ENCODE measurements at regions not wholly inside any gene's neighbourhood (a gene's known extent, or its start where the extent isn't known, plus 50 kb on each side); places are given as distances from the start of the nearest gene placed in this dataset.
A peak's percentile ranks its signal among the peaks of the same experiment; 100 is the strongest.

DNA sequence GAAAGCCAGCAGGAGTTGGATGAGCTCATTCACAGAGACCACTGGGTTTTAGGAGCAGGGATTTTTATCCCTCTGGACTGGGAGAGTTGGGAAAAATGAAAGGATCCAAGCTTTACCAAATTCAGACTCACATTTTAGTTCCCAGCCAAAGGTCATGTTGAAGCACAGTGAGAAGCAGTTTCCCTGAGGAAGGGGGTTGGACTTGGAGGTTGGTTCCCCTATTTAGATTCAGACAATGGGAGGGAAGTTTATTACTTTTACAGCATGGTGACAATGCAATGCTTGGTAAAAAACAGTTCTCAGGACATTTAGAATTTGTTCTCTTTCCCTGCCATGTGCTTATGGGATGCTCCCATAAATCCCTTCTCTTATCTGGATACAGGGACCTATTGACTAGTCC lies 57.3 kb upstream of the ZNF648 start:
- no peak for DNase-seq

DNA sequence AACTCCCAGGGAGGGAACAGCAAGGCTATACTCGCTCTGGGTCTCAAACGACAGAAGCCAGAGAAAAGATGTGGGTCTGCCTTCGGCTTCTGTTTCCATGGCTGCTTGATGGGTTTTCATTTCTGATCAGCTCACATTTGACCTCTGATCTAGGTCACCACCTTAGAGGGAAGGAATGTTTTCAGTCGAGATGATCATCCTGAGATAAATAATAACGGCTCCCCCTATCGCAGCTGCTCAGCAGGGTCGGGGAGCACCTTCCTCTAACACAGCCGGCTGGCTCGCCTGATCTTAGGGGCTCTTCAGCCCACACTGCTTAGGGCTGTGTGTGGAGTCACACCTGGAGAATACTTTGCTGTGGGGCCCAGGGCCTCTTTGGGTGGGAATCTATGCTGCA lies 53.1 kb upstream of the ZNF648 start:
- DNase-seq, result no peak

DNA sequence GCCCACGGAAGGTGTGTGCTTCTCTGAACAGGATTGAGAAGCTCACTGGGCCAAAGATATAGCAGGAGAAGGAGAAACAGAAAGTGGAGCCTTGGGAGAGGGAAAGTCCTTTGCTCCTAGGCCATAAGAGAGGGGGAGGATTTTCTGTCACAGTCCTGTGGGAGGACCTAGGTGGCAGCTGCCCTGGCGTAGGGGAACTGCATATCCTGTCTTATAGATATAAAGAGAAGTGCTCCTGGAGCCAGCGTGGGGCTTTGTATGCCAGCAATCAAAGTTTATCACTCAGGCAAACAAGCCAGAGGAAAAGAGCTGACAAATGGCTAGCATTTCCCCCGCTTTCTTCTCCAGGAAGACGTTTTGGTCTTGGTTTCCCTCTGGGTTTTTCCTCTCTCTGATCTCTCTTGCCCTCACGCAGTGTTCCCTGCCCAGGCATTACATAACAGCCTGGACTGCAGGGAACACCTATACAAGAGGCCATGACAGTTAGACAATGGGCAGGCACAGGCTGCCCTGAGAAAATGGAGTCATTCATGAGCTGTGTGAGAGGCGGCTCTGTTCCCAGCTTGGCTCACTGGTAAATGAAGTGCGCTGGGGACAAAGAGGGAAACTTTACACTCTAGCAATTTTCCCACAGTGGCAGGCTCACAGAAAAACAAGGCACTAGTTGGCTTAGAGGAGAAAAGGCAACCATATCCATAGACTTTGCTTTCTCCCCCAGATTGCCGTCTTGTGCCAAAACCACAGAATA lies 52.5 kb upstream of the ZNF648 start:
- no peak for DNase-seq

DNA sequence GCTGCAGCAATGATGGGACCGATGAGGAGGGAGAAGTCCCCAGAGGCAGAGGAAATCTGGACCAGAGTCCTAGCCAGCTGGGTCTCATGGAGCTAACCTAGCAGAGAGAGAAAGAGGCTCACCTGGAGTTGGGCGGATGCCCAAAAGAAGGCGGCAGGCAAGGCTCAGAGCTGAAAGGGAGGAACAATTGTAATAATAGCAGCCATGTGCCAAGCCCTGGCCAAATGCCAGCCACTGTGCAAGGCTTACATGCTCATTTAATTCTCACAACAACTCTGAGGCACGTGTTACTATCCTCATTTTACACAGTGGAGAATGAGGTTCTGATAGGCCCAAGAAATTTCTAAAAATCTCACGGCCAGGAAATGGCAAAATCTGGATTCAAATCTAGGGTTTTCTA lies 50.0 kb upstream of the ZNF648 start:
- peak; percentile 14 for DNase-seq

Measured in NCI-H82 (cell line).